K562 (cell line): ENCODE measurements at regions not wholly inside any gene's neighbourhood (a gene's known extent, or its start where the extent isn't known, plus 50 kb on each side); places are given as distances from the start of the nearest gene placed in this dataset.
A peak's percentile ranks its signal among the peaks of the same experiment; 100 is the strongest.

ENCODE experiments used
- HDAC1 ChIP-seq, 2 experiments: fragments of 450-650 bp; IDR thresholded peaks; 2 replicates each; pipeline ENCODE4 v1.6.1; 2016 to 2017; ENCODE audit warnings: inconsistent platforms in 1 of 2, mild to moderate bottlenecking in 1 of 2, moderate library complexity in 1 of 2
- TF ChIP-seq, protein P1 (sequence below): fragments of 450-650 bp; IDR thresholded peaks from 2 replicates; pipeline ENCODE4 v1.6.1; 2016; ENCODE audit warnings: mild to moderate bottlenecking, moderate library complexity

- TF ChIP-seq HDAC1 (IDR thresholded peaks at IDR 0.05): peak in 1 of 2 experiments; percentile 49; a peak in 1 of 4 replicates
- TF ChIP-seq, protein P1, sequence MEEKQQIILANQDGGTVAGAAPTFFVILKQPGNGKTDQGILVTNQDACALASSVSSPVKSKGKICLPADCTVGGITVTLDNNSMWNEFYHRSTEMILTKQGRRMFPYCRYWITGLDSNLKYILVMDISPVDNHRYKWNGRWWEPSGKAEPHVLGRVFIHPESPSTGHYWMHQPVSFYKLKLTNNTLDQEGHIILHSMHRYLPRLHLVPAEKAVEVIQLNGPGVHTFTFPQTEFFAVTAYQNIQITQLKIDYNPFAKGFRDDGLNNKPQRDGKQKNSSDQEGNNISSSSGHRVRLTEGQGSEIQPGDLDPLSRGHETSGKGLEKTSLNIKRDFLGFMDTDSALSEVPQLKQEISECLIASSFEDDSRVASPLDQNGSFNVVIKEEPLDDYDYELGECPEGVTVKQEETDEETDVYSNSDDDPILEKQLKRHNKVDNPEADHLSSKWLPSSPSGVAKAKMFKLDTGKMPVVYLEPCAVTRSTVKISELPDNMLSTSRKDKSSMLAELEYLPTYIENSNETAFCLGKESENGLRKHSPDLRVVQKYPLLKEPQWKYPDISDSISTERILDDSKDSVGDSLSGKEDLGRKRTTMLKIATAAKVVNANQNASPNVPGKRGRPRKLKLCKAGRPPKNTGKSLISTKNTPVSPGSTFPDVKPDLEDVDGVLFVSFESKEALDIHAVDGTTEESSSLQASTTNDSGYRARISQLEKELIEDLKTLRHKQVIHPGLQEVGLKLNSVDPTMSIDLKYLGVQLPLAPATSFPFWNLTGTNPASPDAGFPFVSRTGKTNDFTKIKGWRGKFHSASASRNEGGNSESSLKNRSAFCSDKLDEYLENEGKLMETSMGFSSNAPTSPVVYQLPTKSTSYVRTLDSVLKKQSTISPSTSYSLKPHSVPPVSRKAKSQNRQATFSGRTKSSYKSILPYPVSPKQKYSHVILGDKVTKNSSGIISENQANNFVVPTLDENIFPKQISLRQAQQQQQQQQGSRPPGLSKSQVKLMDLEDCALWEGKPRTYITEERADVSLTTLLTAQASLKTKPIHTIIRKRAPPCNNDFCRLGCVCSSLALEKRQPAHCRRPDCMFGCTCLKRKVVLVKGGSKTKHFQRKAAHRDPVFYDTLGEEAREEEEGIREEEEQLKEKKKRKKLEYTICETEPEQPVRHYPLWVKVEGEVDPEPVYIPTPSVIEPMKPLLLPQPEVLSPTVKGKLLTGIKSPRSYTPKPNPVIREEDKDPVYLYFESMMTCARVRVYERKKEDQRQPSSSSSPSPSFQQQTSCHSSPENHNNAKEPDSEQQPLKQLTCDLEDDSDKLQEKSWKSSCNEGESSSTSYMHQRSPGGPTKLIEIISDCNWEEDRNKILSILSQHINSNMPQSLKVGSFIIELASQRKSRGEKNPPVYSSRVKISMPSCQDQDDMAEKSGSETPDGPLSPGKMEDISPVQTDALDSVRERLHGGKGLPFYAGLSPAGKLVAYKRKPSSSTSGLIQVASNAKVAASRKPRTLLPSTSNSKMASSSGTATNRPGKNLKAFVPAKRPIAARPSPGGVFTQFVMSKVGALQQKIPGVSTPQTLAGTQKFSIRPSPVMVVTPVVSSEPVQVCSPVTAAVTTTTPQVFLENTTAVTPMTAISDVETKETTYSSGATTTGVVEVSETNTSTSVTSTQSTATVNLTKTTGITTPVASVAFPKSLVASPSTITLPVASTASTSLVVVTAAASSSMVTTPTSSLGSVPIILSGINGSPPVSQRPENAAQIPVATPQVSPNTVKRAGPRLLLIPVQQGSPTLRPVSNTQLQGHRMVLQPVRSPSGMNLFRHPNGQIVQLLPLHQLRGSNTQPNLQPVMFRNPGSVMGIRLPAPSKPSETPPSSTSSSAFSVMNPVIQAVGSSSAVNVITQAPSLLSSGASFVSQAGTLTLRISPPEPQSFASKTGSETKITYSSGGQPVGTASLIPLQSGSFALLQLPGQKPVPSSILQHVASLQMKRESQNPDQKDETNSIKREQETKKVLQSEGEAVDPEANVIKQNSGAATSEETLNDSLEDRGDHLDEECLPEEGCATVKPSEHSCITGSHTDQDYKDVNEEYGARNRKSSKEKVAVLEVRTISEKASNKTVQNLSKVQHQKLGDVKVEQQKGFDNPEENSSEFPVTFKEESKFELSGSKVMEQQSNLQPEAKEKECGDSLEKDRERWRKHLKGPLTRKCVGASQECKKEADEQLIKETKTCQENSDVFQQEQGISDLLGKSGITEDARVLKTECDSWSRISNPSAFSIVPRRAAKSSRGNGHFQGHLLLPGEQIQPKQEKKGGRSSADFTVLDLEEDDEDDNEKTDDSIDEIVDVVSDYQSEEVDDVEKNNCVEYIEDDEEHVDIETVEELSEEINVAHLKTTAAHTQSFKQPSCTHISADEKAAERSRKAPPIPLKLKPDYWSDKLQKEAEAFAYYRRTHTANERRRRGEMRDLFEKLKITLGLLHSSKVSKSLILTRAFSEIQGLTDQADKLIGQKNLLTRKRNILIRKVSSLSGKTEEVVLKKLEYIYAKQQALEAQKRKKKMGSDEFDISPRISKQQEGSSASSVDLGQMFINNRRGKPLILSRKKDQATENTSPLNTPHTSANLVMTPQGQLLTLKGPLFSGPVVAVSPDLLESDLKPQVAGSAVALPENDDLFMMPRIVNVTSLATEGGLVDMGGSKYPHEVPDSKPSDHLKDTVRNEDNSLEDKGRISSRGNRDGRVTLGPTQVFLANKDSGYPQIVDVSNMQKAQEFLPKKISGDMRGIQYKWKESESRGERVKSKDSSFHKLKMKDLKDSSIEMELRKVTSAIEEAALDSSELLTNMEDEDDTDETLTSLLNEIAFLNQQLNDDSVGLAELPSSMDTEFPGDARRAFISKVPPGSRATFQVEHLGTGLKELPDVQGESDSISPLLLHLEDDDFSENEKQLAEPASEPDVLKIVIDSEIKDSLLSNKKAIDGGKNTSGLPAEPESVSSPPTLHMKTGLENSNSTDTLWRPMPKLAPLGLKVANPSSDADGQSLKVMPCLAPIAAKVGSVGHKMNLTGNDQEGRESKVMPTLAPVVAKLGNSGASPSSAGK: peak; percentile 60
Observed at GRCh38 chr4:80125252-80126177, 52.5 kb upstream of the ANTXR2 start (continued).
